Ovary (tissue), 3 donors: ENCODE measurements at regions not wholly inside any gene's neighbourhood (a gene's known extent, or its start where the extent isn't known, plus 50 kb on each side); places are given as distances from the start of the nearest gene placed in this dataset.

Source experiments
- EP300 ChIP-seq: sonication (generic); formaldehyde crosslinking; IDR thresholded peaks from one replicate; pipeline ENCODE4 v1.6.1; 2017; ENCODE audit warnings: antibody characterized with exemption
- TF ChIP-seq, protein P1 (sequence below), 3 donors: fragments of 450-650 bp in 2 of 3; fragments of 200-600 bp in 1 of 3; IDR thresholded peaks; one replicate each; pipeline versions ENCODE4 v1.5.1 to v1.8.0; 2016 to 2022; ENCODE audit warnings: antibody characterized with exemption in 3 of 3, mild to moderate bottlenecking in 1 of 3
- donor health status: DM: no; HTN: no; CAD: no.

DNA sequence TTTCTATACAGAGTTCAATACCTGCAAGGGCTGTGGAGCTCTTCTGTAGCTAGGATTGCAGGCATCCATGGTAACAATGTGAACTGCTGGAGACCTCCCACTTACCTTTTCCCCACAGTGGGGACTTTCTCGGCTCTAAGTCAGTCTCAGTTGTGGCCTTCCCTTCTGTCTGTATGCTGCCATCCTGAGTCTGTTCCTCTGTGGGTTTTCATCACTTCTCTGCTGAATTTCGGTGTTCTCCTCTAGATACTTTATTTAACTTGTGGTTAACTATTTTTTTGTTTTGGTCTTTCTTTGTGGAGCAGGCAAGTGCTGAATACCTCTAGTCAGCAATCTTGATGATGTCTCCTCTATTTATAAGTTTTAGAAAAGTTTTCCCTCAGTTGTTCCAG lies 647.2 kb upstream of the CDH2 start:
- TF ChIP-seq, protein P1, sequence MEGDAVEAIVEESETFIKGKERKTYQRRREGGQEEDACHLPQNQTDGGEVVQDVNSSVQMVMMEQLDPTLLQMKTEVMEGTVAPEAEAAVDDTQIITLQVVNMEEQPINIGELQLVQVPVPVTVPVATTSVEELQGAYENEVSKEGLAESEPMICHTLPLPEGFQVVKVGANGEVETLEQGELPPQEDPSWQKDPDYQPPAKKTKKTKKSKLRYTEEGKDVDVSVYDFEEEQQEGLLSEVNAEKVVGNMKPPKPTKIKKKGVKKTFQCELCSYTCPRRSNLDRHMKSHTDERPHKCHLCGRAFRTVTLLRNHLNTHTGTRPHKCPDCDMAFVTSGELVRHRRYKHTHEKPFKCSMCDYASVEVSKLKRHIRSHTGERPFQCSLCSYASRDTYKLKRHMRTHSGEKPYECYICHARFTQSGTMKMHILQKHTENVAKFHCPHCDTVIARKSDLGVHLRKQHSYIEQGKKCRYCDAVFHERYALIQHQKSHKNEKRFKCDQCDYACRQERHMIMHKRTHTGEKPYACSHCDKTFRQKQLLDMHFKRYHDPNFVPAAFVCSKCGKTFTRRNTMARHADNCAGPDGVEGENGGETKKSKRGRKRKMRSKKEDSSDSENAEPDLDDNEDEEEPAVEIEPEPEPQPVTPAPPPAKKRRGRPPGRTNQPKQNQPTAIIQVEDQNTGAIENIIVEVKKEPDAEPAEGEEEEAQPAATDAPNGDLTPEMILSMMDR (IDR thresholded peaks at IDR 0.05): no peak
- TF ChIP-seq EP300: no peak
